Keratinocyte (primary cell): ENCODE measurements at regions not wholly inside any gene's neighbourhood (a gene's known extent, or its start where the extent isn't known, plus 50 kb on each side); places are given as distances from the start of the nearest gene placed in this dataset.

Experiments used
- DNase-seq: peaks from one replicate; pipeline ENCODE4 v3.0.0-alpha.2; 2011; ENCODE audit warnings: low read depth, missing footprints, low spot score
- FAIRE-seq: peaks from 2 replicates; lab custom pipeline; 2011; peaks lifted over from hg19 to GRCh38; lab: Jason Lieb, UNC
- H2AFZ ChIP-seq: 2 replicates; pipeline ENCODE4 v1.6.0; 2012; ENCODE audit warnings: low read length, control low read depth, inconsistent platforms; ENCODE audit not compliant: control insufficient read depth
- H3K27ac ChIP-seq: 2 replicates; pipeline ENCODE4 v1.5.1; 2011; ENCODE audit warnings: low read length; ENCODE audit not compliant: control insufficient read depth, insufficient read depth
- H3K27me3 ChIP-seq: 3 replicates; pipeline ENCODE4 v1.6.0; 2011; ENCODE audit warnings: low read length; ENCODE audit not compliant: control insufficient read depth, insufficient read depth; ENCODE audit errors: extremely low read depth
- H3K36me3 ChIP-seq, 2 experiments: 2 replicates in 1 of 2; 3 replicates in 1 of 2; pipeline ENCODE4 v1.5.1; 2011; ENCODE audit warnings: low read length in 2 of 2, mild to moderate bottlenecking in 1 of 2; ENCODE audit not compliant: control insufficient read depth in 2 of 2, insufficient read depth in 2 of 2; ENCODE audit errors: extremely low read depth in 1 of 2
- H3K4me1 ChIP-seq: 3 replicates; pipeline ENCODE4 v1.5.1; 2011; ENCODE audit warnings: low read length; ENCODE audit not compliant: control insufficient read depth, insufficient read depth; ENCODE audit errors: extremely low read depth
- H3K4me2 ChIP-seq: 3 replicates; pipeline ENCODE4 v1.6.0; 2011; ENCODE audit warnings: low read depth, low read length; ENCODE audit not compliant: control insufficient read depth, insufficient read depth; ENCODE audit errors: extremely low read depth
- H3K4me3 ChIP-seq, 3 experiments: fragments of 200-600 bp in 1 of 3; sonication (generic) in 1 of 3; 2 replicates in 2 of 3; 3 replicates in 1 of 3; pipeline ENCODE4 v1.5.1; 2011 to 2016; ENCODE audit warnings: low read length in 3 of 3, mild to moderate bottlenecking in 3 of 3, control low read depth in 2 of 3, inconsistent platforms in 1 of 3, low read depth in 1 of 3, mixed read lengths in 1 of 3, mixed run types in 1 of 3, moderate library complexity in 1 of 3; ENCODE audit not compliant: control insufficient read depth in 2 of 3, insufficient read depth in 2 of 3; ENCODE audit errors: extremely low read depth in 1 of 3
- H3K79me2 ChIP-seq: 2 replicates; pipeline ENCODE4 v1.6.0; 2012; ENCODE audit warnings: low read length; ENCODE audit not compliant: control insufficient read depth, insufficient read depth
- H3K9ac ChIP-seq: 3 replicates; pipeline ENCODE4 v1.6.0; 2011; ENCODE audit warnings: low read length; ENCODE audit not compliant: control insufficient read depth, insufficient read depth; ENCODE audit errors: extremely low read depth
- H3K9me1 ChIP-seq: 3 replicates; pipeline ENCODE4 v1.6.0; 2011; ENCODE audit warnings: low read length; ENCODE audit not compliant: control insufficient read depth, insufficient read depth; ENCODE audit errors: extremely low read depth
- H3K9me3 ChIP-seq: 2 replicates; pipeline ENCODE4 v1.5.1; 2012; ENCODE audit warnings: low read depth, low read length; ENCODE audit not compliant: control insufficient read depth
- H4K20me1 ChIP-seq: 3 replicates; pipeline ENCODE4 v1.6.0; 2011; ENCODE audit warnings: low read length; ENCODE audit not compliant: control insufficient read depth, insufficient read depth; ENCODE audit errors: extremely low read depth
- EZH2 ChIP-seq: IDR thresholded peaks from one replicate; pipeline ENCODE4 v1.6.1; 2012; ENCODE audit warnings: inconsistent platforms, mild to moderate bottlenecking, low read length, moderate library complexity
- dilution Hi-C: fragments of 300-500 bp; cut with MboI; formaldehyde crosslinking; loops from one replicate; pipeline ENCODE4 v1.7.0; 2020; ENCODE audit warnings: low sequenced_read_pairs; ENCODE audit not compliant: extremely low pct_ligation_motif_present
- TF ChIP-seq, protein P1 (sequence below), 3 experiments: IDR thresholded peaks in 1 of 3; conservative IDR thresholded peaks in 1 of 3; optimal IDR thresholded peaks in 1 of 3; 2 replicates in 2 of 3; 3 replicates in 1 of 3; pipeline versions ENCODE3 to v1.5.1; 2011; ENCODE audit warnings: low read length in 3 of 3, mild to moderate bottlenecking in 3 of 3, moderate library complexity in 2 of 3, control low read depth in 1 of 3, inconsistent platforms in 1 of 3; ENCODE audit not compliant: insufficient read depth in 2 of 3; ENCODE audit errors: extremely low read depth in 1 of 3

DNA sequence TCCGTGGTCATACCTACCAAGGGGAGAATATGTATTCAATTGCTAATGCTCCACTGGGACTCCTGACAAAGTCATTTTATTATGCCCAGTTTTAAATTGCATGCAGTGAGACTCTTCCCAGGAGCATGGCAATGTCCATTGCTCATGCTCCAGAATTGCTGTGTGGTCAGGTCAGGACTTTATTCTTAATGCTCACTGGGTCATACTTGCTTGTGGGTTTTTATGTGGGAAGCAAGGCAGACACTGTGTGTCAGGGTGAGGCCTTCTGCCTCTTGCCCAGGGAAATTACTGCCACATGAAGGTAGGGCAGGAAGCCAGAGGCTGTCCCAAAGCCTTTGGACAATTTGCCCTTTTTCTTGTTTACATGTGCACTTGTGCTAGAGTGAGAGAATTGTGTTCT lies 164.6 kb upstream of the MEF2C start:
- Histone ChIP-seq H3K79me2 (no peaks in the 10 kb centered on the region), H3K9me3 (no peaks in the 10 kb centered on the region), H4K20me1 (no peaks in the 10 kb centered on the region), H3K36me3 (no peaks in the 10 kb centered on the region), H3K9me1 (no peaks in the 10 kb centered on the region), H3K4me1 (no peaks in the 10 kb centered on the region), H3K4me2 (no peak overlapping the region), H2AFZ (no peak overlapping the region), H3K4me3 (no peak overlapping the region), H3K27me3 (no peaks in the 10 kb centered on the region), H3K27ac (no peak overlapping the region), H3K9ac (no peak overlapping the region)
- DNase-seq (no peak), FAIRE-seq (no peak)
- TF ChIP-seq, protein P1, sequence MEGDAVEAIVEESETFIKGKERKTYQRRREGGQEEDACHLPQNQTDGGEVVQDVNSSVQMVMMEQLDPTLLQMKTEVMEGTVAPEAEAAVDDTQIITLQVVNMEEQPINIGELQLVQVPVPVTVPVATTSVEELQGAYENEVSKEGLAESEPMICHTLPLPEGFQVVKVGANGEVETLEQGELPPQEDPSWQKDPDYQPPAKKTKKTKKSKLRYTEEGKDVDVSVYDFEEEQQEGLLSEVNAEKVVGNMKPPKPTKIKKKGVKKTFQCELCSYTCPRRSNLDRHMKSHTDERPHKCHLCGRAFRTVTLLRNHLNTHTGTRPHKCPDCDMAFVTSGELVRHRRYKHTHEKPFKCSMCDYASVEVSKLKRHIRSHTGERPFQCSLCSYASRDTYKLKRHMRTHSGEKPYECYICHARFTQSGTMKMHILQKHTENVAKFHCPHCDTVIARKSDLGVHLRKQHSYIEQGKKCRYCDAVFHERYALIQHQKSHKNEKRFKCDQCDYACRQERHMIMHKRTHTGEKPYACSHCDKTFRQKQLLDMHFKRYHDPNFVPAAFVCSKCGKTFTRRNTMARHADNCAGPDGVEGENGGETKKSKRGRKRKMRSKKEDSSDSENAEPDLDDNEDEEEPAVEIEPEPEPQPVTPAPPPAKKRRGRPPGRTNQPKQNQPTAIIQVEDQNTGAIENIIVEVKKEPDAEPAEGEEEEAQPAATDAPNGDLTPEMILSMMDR (optimal IDR thresholded peaks at IDR 0.05 in 1 of 3, IDR thresholded peaks at IDR 0.05 in 1 of 3, conservative IDR thresholded peaks at IDR 0.05 in 1 of 3; ENCODE audit: extremely low read depth in 1 of 3, insufficient read depth in 2 of 3, low read length in 3 of 3): no peak
- TF ChIP-seq EZH2: no peak
- dilution Hi-C loops: no loop called here

DNA sequence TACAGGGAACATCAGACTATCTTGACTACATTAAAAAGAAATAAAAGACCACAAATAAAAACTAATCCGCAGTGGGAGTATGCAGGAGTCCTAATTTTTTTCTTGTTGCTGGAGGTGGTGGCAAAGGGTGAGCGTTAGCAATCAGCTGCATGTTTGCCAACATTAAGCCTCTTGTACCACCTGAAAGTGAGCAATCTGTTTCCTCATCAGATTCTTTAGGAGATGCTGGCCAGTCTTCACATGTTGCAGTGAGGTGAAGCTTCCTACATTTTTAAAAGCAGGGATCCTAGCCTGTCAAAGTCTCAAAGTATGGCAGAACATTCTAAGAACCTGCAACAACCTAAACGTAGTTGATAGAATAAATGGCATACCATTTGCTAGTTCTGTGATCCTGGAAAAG lies 162.2 kb upstream of the MEF2C start:
- H3K36me3 ChIP-seq: no peaks in the 10 kb centered on the region
- H3K9me3 ChIP-seq: no peaks in the 10 kb centered on the region
- no peak overlapping the region for H2AFZ ChIP-seq
- TF ChIP-seq EZH2: no peak
- TF ChIP-seq, protein P1 (optimal IDR thresholded peaks at IDR 0.05 in 1 of 3, IDR thresholded peaks at IDR 0.05 in 1 of 3, conservative IDR thresholded peaks at IDR 0.05 in 1 of 3; ENCODE audit: extremely low read depth in 1 of 3, insufficient read depth in 2 of 3, low read length in 3 of 3): no peak
- H3K4me3 ChIP-seq: no peak overlapping the region
- no peak for FAIRE-seq
- no peaks in the 10 kb centered on the region for H3K27me3 ChIP-seq
- H4K20me1 ChIP-seq: no peaks in the 10 kb centered on the region
- H3K9ac ChIP-seq: no peak overlapping the region
- no peaks in the 10 kb centered on the region for H3K9me1 ChIP-seq
- H3K4me2 ChIP-seq: no peak overlapping the region
- dilution Hi-C loops: no loop called here
- H3K79me2 ChIP-seq: no peaks in the 10 kb centered on the region
- no peak overlapping the region for H3K27ac ChIP-seq
- DNase-seq: no peak
- no peaks in the 10 kb centered on the region for H3K4me1 ChIP-seq
